Mesothelial cell of epicardium (in vitro differentiated cells): ENCODE measurements at regions not wholly inside any gene's neighbourhood (a gene's known extent, or its start where the extent isn't known, plus 50 kb on each side); places are given as distances from the start of the nearest gene placed in this dataset.

ENCODE experiments used
- DNase-seq, 2 experiments: peaks; one replicate each; pipeline ENCODE4 v3.0.0; 2021; ENCODE audit warnings: low spot score in 2 of 2; ENCODE audit not compliant: unreplicated experiment in 2 of 2
- H3K27ac Mint-ChIP-seq: 2 replicates; pipeline ENCODE4 v1.8.0; 2021; ENCODE audit warnings: mixed read lengths
- H3K27me3 Mint-ChIP-seq: 2 replicates; pipeline ENCODE4 v1.8.0; 2021; ENCODE audit warnings: low read depth, mixed read lengths
- H3K36me3 Mint-ChIP-seq: 2 replicates; pipeline ENCODE4 v1.8.0; 2021; ENCODE audit warnings: mixed read lengths
- H3K4me1 Mint-ChIP-seq: 2 replicates; pipeline ENCODE4 v1.8.0; 2021; ENCODE audit warnings: mixed read lengths
- H3K4me3 Mint-ChIP-seq: 2 replicates; pipeline ENCODE4 v1.8.0; 2021; ENCODE audit warnings: mild to moderate bottlenecking, moderate library complexity, mixed read lengths
- H3K9me3 Mint-ChIP-seq: 2 replicates; pipeline ENCODE4 v1.8.0; 2021; ENCODE audit warnings: mixed read lengths
- TF ChIP-seq, protein P1 (sequence below): fragments of 200-600 bp; sonication (generic); IDR thresholded peaks from one replicate; pipeline ENCODE4 v1.5.0; 2021; ENCODE audit warnings: antibody characterized with exemption; ENCODE audit not compliant: unreplicated experiment

DNA sequence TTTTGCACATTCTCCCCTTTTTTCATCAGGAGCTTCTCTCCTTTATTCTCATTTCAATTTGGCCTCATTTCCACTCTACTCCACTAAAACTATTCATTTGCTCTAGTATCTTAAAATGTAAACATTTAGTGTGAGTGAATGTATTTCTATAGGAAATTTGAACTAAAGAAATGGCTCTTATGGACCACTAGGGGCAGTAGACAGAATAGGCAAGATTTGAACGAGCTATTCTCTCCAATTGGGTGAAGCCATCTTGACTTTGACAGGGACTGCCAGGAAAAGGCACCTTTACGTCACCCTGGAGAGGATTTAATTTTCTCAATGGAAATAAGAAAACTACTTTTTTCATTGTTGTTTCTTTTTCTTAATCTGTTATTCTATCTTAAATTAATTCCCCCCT lies 666.3 kb downstream of the DNAH5 start:
- TF ChIP-seq, protein P1, sequence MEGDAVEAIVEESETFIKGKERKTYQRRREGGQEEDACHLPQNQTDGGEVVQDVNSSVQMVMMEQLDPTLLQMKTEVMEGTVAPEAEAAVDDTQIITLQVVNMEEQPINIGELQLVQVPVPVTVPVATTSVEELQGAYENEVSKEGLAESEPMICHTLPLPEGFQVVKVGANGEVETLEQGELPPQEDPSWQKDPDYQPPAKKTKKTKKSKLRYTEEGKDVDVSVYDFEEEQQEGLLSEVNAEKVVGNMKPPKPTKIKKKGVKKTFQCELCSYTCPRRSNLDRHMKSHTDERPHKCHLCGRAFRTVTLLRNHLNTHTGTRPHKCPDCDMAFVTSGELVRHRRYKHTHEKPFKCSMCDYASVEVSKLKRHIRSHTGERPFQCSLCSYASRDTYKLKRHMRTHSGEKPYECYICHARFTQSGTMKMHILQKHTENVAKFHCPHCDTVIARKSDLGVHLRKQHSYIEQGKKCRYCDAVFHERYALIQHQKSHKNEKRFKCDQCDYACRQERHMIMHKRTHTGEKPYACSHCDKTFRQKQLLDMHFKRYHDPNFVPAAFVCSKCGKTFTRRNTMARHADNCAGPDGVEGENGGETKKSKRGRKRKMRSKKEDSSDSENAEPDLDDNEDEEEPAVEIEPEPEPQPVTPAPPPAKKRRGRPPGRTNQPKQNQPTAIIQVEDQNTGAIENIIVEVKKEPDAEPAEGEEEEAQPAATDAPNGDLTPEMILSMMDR, result peak; percentile 48
- Mint-ChIP-seq H3K36me3 (no peaks in the 10 kb centered on the region), H3K9me3 (peaks cover 9% of the 10 kb centered on the region), H3K27me3 (no peaks in the 10 kb centered on the region), H3K4me3 (no peak overlapping the region), H3K27ac (no peak overlapping the region), H3K4me1 (peaks cover 11% of the 10 kb centered on the region)
- no peak for DNase-seq

DNA sequence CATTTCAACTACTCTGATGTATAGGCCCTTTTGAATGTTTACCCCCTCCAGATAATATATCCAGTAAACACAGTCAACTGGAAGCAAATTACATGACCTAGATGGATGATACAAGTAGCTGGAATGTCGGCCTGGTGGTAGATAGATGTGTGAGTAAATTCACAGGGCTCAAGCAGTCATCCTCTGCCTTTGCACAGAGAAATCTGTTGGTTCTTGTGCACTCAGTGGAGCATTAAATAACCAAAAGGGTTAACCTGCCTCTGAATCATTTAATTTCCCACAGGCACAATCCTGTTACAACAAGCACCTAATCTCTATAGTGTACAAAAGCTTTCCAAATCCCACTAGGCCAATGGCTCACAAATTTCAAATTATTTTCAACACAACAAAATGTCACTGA lies 668.3 kb downstream of the DNAH5 start:
- peaks cover 13% of the 10 kb centered on the region for H3K4me1 Mint-ChIP-seq
- H3K27me3 Mint-ChIP-seq, result no peaks in the 10 kb centered on the region
- no peak for DNase-seq
- H3K9me3 Mint-ChIP-seq, result peaks cover 9% of the 10 kb centered on the region
- H3K27ac Mint-ChIP-seq, result no peak overlapping the region
- no peak overlapping the region for H3K4me3 Mint-ChIP-seq
- TF ChIP-seq, protein P1, result no peak
- H3K36me3 Mint-ChIP-seq, result no peaks in the 10 kb centered on the region

DNA sequence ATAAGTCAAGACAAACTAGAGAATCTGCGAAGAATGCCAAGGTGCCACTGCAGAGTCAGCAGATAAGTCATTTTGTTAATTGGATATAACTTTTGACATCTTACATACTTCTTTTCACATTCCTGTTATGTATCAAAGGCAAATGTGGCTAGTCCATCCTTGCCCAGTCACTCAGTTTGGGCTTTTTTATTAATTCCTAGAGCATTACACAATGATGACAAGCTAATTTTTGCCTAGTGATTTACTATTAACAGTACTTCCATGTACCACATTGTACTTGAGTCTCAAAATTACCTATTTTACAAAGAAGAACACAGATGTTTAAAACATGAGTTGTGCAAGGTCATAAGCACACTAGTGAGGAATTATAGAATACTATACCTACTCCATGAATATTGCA lies 680.8 kb downstream of the DNAH5 start:
- no peak for DNase-seq
- Mint-ChIP-seq H3K27me3 (no peaks in the 10 kb centered on the region), H3K27ac (no peak overlapping the region), H3K4me1 (no peaks in the 10 kb centered on the region), H3K4me3 (no peak overlapping the region), H3K9me3 (peaks cover 17% of the 10 kb centered on the region), H3K36me3 (no peaks in the 10 kb centered on the region)
- TF ChIP-seq, protein P1, result no peak

DNA sequence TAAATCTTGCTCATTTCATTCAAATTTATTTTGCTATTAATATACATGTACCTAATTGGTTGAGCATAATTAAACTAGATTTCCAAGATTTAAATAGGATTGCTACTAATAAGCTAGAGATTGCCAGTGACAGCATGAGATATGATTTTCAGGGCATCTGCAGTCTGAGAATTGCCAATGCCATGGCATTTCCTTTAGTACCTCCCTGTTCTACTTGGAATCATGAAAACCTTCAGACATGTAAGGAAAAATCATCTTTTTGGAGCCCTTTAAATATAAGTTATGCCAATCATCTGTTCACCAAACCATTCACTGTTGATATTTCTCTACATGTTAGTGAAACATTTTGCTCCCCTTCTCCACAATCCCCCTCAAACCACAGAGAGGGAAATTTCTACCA lies 691.4 kb downstream of the DNAH5 start:
- Mint-ChIP-seq H3K27ac (no peak overlapping the region), H3K36me3 (no peaks in the 10 kb centered on the region), H3K4me1 (peaks cover 14% of the 10 kb centered on the region), H3K9me3 (no peaks in the 10 kb centered on the region), H3K4me3 (no peak overlapping the region), H3K27me3 (no peaks in the 10 kb centered on the region)
- TF ChIP-seq, protein P1, result no peak
- DNase-seq, result no peak

DNA sequence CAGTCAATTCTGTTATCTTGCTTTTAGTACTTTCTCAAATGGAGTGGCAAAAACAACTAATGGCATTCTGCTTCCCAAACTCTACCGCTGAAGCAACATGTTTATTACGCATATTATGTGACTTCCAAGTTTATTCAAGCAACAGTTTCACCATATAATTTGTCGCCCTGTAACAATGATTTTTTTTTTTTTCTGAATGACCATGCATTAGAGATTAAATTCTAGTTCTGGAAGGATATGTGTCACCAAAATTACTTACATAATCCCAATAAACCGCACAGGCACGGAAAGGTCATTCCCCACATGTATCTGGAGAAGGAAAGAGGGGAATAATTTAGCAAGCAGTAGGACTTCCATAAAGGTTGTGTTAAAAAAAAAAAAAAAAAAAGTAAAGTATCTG lies 691.8 kb downstream of the DNAH5 start:
- H3K4me3 Mint-ChIP-seq, result no peak overlapping the region
- DNase-seq, result no peak
- H3K27ac Mint-ChIP-seq, result no peak overlapping the region
- no peaks in the 10 kb centered on the region for H3K9me3 Mint-ChIP-seq
- H3K27me3 Mint-ChIP-seq, result no peaks in the 10 kb centered on the region
- TF ChIP-seq, protein P1, result no peak
- no peaks in the 10 kb centered on the region for H3K36me3 Mint-ChIP-seq
- H3K4me1 Mint-ChIP-seq, result peaks cover 18% of the 10 kb centered on the region

DNA sequence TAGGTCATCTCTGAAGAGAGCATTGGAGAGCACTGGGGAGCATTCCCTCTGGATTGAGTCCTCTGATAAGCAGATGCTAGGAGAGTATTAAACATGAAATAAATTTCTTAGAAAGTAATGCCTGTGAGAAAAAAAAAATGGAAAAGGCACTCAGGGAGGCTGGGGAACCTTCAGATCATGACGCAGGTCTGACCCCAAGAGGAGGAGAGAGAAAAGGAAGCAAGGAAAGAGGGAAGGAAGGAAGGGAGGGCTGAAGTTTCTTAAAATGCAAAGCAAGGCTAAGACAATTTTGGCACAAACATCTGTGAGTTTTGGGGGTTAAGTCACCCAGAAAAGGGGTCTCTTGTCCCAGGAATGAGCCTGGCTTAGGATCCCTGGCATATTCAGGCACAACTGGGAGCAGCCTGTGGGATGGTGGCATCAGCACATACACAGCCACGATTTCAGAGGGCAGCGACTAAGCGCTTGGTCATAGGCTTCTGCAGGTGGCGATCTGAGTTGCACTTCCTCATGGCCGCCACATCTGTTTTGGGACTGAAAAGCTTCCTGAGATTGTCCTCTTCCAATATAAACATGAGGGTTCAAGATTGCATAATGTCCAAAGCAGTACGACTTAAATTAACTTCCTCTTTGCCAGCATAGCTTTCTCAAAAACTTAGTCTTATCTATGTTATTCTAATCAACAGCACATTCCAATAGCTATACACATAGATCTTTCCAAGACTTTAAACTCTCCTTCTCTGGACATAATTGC lies 692.7 kb downstream of the DNAH5 start:
- H3K4me3 Mint-ChIP-seq, result no peak overlapping the region
- no peak for DNase-seq
- TF ChIP-seq, protein P1, result no peak
- peaks cover 22% of the 10 kb centered on the region for H3K4me1 Mint-ChIP-seq
- no peaks in the 10 kb centered on the region for H3K36me3 Mint-ChIP-seq
- peak overlapping the region; percentile 45 for H3K27ac Mint-ChIP-seq
- H3K9me3 Mint-ChIP-seq, result no peaks in the 10 kb centered on the region
- H3K27me3 Mint-ChIP-seq, result no peaks in the 10 kb centered on the region
